K562 (cell line): ENCODE measurements at regions not wholly inside any gene's neighbourhood (a gene's known extent, or its start where the extent isn't known, plus 50 kb on each side); places are given as distances from the start of the nearest gene placed in this dataset.
A peak's percentile ranks its signal among the peaks of the same experiment; 100 is the strongest.

Experiments used
- ATAC-seq: fragments of 200-7000 bp; cut with Tn5 transposase; 3 replicates; pipeline ENCODE4 v1.9.1; 2020; ENCODE audit warnings: moderate library complexity
- BruUV-seq: library from RNA; stranded (reverse); fragments of 400-500 nt; replicated peaks from 2 replicates; lab custom pipeline; 2021; lab: Mats Ljungman, UMichigan
- CTCF ChIA-PET: fragments of 300-600 bp; formaldehyde crosslinking; extraction: SDS; loops from one replicate; lab custom pipeline; 2021; ENCODE audit warnings: low intra/inter-chr PET ratio; lab: Yijun Ruan, JAX
- POLR2A ChIA-PET: fragments of 300-600, 350-650 bp; sonication (Branson Sonifier 250); formaldehyde crosslinking; extraction: SDS; loops from one replicate; lab custom pipeline; 2021; ENCODE audit warnings: antibody characterized with exemption, inconsistent platforms; lab: Yijun Ruan, JAX
- DNase-seq, 4 experiments: peaks; one replicate each; pipeline versions ENCODE4 v3.0.0 to v3.0.0-alpha.2; 2011 to 2018; ENCODE audit warnings: low spot score in 3 of 4, mixed read lengths in 3 of 4; ENCODE audit errors: extremely low read depth in 1 of 4
- FAIRE-seq: peaks from 2 replicates; lab custom pipeline; 2011; peaks lifted over from hg19 to GRCh38; lab: Jason Lieb, UNC
- H2AFZ ChIP-seq: 2 replicates; pipeline ENCODE4 v1.6.0; 2011; ENCODE audit warnings: low read depth, low read length, control low read depth, inconsistent platforms
- H3K27ac ChIP-seq: fragments of 200-600 bp; 3 replicates; pipeline ENCODE4 v1.8.0; 2011; ENCODE audit warnings: low read depth, mild to moderate bottlenecking, control low read depth, inconsistent platforms, low read length, moderate library complexity, mixed read lengths; ENCODE audit errors: extremely low read depth
- H3K27me3 ChIP-seq, 2 experiments: fragments of 300-600 bp in 1 of 2; 2 replicates in 1 of 2; 3 replicates in 1 of 2; pipeline versions ENCODE4 v1.6.0 to v1.8.0; 2011; ENCODE audit warnings: inconsistent platforms in 2 of 2, low read length in 2 of 2, mild to moderate bottlenecking in 1 of 2, mixed read lengths in 1 of 2, moderate library complexity in 1 of 2; ENCODE audit not compliant: control insufficient read depth in 2 of 2, insufficient read depth in 2 of 2
- H3K36me3 ChIP-seq: fragments of 300-600 bp; 3 replicates; pipeline ENCODE4 v1.8.0; 2011; ENCODE audit warnings: mild to moderate bottlenecking, low read length, inconsistent platforms; ENCODE audit not compliant: control insufficient read depth, insufficient read depth
- H3K4me1 ChIP-seq, 2 experiments: fragments of 200-600 bp in 1 of 2; replicated peaks in 1 of 2; 2 replicates in 1 of 2; 3 replicates in 1 of 2; pipeline versions ENCODE4 v1.5.1 to v1.8.0; 2011; ENCODE audit warnings: inconsistent platforms in 2 of 2, low read length in 2 of 2, mild to moderate bottlenecking in 1 of 2, mixed read lengths in 1 of 2, moderate library complexity in 1 of 2; ENCODE audit not compliant: control insufficient read depth in 2 of 2, insufficient read depth in 2 of 2
- H3K4me2 ChIP-seq: 2 replicates; pipeline ENCODE4 v1.6.1; 2011; ENCODE audit warnings: low read length, control low read depth, inconsistent platforms, mixed read lengths; ENCODE audit not compliant: insufficient read depth
- H3K4me3 ChIP-seq: fragments of 200-600 bp; sonication (generic), shearing (Covaris generic); 2 replicates; pipeline ENCODE4 v1.5.1; 2016; ENCODE audit warnings: control low read depth, inconsistent platforms
- H3K79me2 ChIP-seq: fragments of 200-600 bp; 3 replicates; pipeline ENCODE4 v1.8.0; 2011; ENCODE audit warnings: low read length, inconsistent platforms; ENCODE audit not compliant: control insufficient read depth, insufficient read depth
- H3K9ac ChIP-seq, 2 experiments: 2 replicates each; pipeline versions ENCODE4 v1.6.0 to v1.6.1; 2011; ENCODE audit warnings: low read depth in 2 of 2, low read length in 2 of 2, control low read depth in 1 of 2, inconsistent platforms in 1 of 2, mild to moderate bottlenecking in 1 of 2, mixed read lengths in 1 of 2; ENCODE audit not compliant: insufficient read depth in 1 of 2
- H3K9me1 ChIP-seq: one replicate; pipeline ENCODE4 v1.6.0; 2011; ENCODE audit warnings: inconsistent platforms, mild to moderate bottlenecking, low read length, moderate library complexity; ENCODE audit not compliant: control insufficient read depth, insufficient read depth
- H3K9me3 ChIP-seq: replicated peaks from 2 replicates; pipeline ENCODE4 v1.5.1; 2011; ENCODE audit warnings: low read depth, low read length, inconsistent platforms; ENCODE audit not compliant: control insufficient read depth, insufficient read depth
- H4K20me1 ChIP-seq: replicated peaks from 2 replicates; pipeline ENCODE4 v1.6.1; 2011; ENCODE audit warnings: low read length, inconsistent platforms, mixed read lengths; ENCODE audit not compliant: control insufficient read depth, insufficient read depth
- ESRRA ChIP-seq: fragments of 450-650 bp; IDR thresholded peaks from 2 replicates; pipeline ENCODE4 v1.6.1; 2014; ENCODE audit warnings: low read depth, mild to moderate bottlenecking, moderate library complexity, borderline replicate concordance
- GABPB1 ChIP-seq: sonication (generic); formaldehyde crosslinking; IDR thresholded peaks from 2 replicates; pipeline ENCODE4 v1.8.0; 2022; ENCODE audit warnings: mild to moderate bottlenecking, missing genetic modification reagents
- NFATC3 ChIP-seq: fragments of 450-650 bp; IDR thresholded peaks from 2 replicates; pipeline ENCODE4 v1.6.1; 2017; ENCODE audit warnings: mild to moderate bottlenecking
- NONO ChIP-seq, 2 experiments: fragments of 200-400 bp in 1 of 2; fragments of 450-650 bp in 1 of 2; formaldehyde crosslinking in 1 of 2; IDR thresholded peaks; 2 replicates each; pipeline ENCODE4 v1.6.1; 2017; ENCODE audit warnings: low read depth in 2 of 2, mild to moderate bottlenecking in 2 of 2, moderate library complexity in 2 of 2, low read length in 1 of 2
- ZNF239 ChIP-seq: fragments of 250-450 bp; sonication (Bioruptor Pico); IDR thresholded peaks from 2 replicates; pipeline ENCODE4 v1.4.0; 2020; ENCODE audit warnings: mild to moderate bottlenecking
- WGBS: fragments of 100-300 bp; shearing (Covaris generic); methylation state at CpG from one replicate; pipeline ENCODE4 v1.1.6; 2016; ENCODE audit warnings: low coverage, mixed read lengths; ENCODE audit not compliant: insufficient coverage; ENCODE audit errors: missing lambda C conversion rate; 5-methylcytosine and 5-hydroxymethylcytosine counted together
- in situ Hi-C: fragments of 300-500 bp; cut with MboI; formaldehyde crosslinking; loops from 4 replicates; pipeline ENCODE4 v1.15.0; 2018; ENCODE audit warnings: inconsistent platforms, mixed read lengths
- intact Hi-C: fragments of 100-400 bp; cut with micrococcal nuclease; formaldehyde crosslinking; loops from 2 replicates; pipeline ENCODE4 v1.14.2; 2022

- no peak for TF ChIP-seq NONO (IDR thresholded peaks at IDR 0.05; ENCODE audit: low read depth in 2 of 2, low read length in 1 of 2)
- no peak for TF ChIP-seq GABPB1 (CRISPR knock-in tag)
Measured at GRCh38 chr17:56674401-56674925, 81.0 kb downstream of the NOG start (continued).

DNA sequence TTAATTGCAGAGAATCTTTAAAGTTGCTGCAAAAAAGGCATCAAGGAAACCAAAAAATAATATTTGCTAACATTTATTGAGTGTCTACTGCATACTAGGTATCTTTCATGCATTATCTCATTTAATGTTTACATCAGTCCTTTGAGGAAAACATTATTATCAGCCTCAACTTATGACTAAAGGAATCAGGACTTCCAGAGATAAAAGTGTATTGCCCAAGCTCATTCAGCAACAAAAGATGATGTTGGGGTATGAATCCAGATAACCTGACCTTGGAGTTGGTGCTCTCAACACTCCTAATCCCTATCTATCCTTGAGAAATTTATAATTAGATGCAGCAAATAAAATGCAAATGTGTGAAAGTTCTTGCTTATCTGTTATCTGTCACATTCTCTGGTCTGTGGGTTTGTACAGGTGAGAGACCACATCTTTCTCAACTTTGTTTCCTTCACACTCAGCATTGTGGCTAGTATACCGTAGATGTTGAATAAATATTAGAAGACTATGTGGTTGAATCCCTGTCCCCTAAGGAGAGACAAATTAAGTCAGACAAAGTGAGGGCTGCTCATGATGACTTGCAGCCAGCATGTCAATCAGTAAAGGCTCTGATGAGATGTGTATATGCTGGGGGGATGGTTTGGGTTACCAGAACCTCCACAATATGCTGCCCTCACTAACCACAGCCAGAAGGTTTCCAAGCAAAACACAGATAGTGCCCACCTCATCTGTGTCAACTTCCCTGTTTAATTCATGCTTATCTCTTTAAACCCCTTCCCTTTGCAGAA lies 82.6 kb downstream of the NOG start:
- Histone ChIP-seq H3K4me1 (no peaks in the 10 kb centered on the region), H3K9me1 (no peaks in the 10 kb centered on the region), H3K79me2 (no peaks in the 10 kb centered on the region), H2AFZ (no peak overlapping the region), H3K27me3 (peaks cover 6 to 13% of the 10 kb centered on the region in 2 experiments; a peak in 3 of 5 replicates), H3K9me3 (no peaks in the 10 kb centered on the region), H3K36me3 (no peaks in the 10 kb centered on the region), H3K4me3 (no peak overlapping the region), H3K27ac (no peak overlapping the region), H3K9ac (no peak overlapping the region)
- FAIRE-seq (no peak), ATAC-seq (no peak)
- POLR2A ChIA-PET, result interaction anchor here (0.5 to 1.2 kb wide), 3 partner anchors 18 to 179 kb away, joined by 3 to 4 read pairs (median 3); no protein-coding TSS in a partner anchor
- in situ Hi-C loops (no loop called here), intact Hi-C loops (loop anchor here (10.0 kb wide), 1 partner anchor 81 kb away; the partner anchor contains the start of gene NOG)
- no TSS peak for BruUV-seq
- TF ChIP-seq ZNF239 (CRISPR knock-in tag) (peak; percentile 70), NFATC3 (no peak), ESRRA (no peak)
- TF ChIP-seq, all 486 proteins: peak for 1
- 0% methylated on average over 1 of the region's 1 CpG for WGBS
- CTCF ChIA-PET, result no interaction called here
- no peaks in the 10 kb centered on the region for H4K20me1 ChIP-seq
- DNase-seq, result no peak
- no peak overlapping the region for H3K4me2 ChIP-seq
